GM19025 (cell line): ENCODE measurements at regions not wholly inside any gene's neighbourhood (a gene's known extent, or its start where the extent isn't known, plus 50 kb on each side); places are given as distances from the start of the nearest gene placed in this dataset.
"Not testable (repeated sequence)": the region's sequence is repeated elsewhere in the genome, so short reads cannot be mapped to it uniquely, and the experiment has no call there.

Experiments
- ATAC-seq: cut with Tn5 transposase; IDR thresholded peaks from one replicate; pipeline ENCODE4 v1.9.1; 2021; ENCODE audit warnings: mild to moderate bottlenecking, low read depth, moderate library complexity; ENCODE audit not compliant: unreplicated experiment

DNA sequence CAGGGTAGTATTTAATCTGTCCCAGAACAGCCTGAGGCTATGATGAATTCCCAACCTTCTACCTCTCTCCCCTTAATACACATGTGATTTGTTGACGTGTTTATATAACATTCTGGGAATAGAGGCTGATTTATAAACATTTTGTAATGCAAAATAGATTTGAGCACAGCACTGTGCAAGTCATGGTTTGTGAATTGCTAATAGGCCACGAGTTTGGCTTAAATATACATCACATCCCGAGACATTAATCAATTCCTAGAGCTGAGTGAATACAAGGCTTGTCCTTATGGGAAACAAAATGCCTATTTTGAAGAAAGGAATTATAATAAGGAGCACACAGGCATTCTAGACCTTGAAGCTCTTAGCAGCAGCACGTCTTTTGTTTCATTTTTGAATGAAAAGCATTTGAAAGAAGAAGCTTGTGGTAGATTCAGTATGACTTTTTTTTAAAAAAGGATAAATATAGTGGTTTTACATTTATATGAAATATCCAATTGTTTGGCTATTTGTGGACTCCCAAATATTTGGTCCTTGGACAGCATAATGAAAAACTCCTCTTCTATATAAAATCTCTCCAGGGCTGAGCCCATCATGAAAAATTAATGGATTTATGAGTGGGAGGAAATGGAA, 116.4 kb downstream of the SLC17A6 start:
- no peak for ATAC-seq

DNA sequence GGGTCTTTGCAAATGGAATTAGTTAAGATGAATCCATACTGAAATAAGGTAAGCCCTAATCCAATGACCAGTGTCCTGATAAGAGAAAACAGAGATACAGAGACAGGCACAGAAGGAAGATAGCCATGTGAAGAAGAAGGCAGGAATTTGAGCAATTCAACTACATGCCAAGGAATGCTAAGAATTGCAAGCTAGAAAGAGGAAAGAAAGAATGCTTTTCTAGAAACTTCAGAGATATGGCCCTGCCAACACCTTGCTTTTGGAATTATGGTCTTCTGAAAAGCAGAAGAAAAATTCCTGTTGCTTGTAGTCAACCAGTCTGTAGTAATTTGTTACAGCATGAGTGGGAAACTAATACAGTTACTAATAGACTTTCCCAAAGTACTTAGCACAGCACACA, 111.3 kb downstream of the SLC17A6 start:
- ATAC-seq: no peak

DNA sequence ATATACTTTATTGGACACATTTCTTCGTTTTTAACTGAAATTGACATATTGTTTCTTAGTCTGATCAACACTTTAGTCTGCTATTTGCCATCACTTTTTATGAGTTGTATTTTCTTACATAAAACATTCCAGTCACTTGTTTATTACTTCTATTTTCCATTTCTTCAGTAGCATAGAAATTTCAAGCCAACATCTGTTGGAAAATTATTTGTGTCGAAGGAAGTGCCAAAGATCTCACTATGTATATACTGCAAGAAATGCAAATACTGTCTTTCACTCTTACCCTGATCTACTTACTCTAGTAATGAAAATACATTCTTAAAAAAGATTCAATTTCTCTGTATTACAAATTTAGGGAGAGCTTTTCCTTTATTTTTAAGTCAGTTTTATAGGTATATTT, 105.9 kb downstream of the SLC17A6 start:
- ATAC-seq: no peak

DNA sequence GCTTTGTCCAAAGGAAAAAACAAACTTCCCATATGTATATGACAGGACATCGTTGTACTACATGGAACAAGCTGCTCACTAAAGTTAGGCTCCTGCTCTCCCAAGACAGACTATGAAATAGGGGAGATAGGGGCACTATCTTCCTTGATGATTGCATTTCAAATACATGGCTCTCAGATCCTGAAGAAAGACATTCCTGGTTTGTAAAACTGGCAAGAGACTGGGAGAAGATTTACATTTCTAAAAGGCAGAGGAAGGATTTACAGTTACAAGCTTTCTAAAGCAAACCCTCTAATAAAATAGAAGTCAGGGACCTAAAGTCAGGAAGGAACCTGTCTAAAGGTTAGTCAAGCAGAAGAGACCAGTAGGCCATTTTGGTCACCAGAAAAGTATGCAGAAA, 103.7 kb downstream of the SLC17A6 start:
- ATAC-seq: no peak

DNA sequence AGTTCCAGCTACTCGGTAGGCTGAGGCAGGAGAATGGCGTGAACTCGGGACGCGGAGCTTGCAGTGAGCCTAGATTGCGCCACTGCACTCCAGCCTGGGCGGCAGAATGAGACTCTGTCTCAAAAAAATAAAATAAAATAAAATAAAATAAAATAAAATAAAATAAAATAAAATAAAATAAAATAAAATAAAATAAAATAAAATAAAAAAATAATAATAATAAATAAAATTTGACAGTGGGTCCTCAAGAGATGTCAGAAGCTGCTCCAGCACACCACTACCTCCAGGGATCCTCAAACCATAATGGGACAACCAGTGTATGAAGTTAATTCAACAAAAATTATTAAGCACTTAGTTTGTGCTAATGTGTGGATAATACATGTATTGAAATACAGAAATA, 97.4 kb downstream of the SLC17A6 start:
- ATAC-seq: not testable (repeated sequence)

DNA sequence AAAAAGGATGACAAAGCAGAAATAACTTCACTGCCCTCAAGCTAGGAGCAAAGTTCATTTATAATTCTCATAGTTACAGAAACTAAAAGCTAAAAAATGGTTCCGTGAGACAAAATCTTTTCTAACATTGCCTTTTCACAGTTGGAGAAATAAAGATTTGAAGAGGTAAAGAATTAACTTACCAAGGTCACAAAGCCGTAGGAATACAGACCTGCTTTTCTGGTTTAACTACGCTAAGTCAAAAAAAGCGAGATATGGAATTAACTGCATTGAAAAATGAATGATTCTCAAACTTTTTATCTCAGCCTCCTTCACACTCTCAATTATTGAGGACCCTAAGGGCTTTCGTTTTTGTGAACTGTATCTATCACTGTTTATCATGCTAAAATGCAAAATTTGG, 95.3 kb downstream of the SLC17A6 start:
- ATAC-seq: no peak

DNA sequence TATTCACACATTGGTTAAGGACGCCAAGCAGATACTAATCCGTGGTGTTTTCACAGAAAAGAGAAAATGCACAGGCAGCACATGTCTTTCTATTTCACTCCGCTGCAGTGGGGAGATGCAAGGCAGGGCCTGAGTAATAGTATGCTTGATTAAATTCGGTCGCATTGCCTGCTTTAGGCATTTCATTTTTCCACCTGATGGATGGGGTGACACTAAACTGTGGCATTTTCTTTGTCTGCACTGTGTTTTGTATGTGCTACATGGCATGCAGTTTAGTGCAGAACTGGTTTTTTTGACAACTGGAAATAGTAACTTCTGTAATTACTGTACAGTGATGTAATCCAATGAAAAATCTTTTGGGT, 94.9 kb downstream of the SLC17A6 start:
- ATAC-seq: no peak

DNA sequence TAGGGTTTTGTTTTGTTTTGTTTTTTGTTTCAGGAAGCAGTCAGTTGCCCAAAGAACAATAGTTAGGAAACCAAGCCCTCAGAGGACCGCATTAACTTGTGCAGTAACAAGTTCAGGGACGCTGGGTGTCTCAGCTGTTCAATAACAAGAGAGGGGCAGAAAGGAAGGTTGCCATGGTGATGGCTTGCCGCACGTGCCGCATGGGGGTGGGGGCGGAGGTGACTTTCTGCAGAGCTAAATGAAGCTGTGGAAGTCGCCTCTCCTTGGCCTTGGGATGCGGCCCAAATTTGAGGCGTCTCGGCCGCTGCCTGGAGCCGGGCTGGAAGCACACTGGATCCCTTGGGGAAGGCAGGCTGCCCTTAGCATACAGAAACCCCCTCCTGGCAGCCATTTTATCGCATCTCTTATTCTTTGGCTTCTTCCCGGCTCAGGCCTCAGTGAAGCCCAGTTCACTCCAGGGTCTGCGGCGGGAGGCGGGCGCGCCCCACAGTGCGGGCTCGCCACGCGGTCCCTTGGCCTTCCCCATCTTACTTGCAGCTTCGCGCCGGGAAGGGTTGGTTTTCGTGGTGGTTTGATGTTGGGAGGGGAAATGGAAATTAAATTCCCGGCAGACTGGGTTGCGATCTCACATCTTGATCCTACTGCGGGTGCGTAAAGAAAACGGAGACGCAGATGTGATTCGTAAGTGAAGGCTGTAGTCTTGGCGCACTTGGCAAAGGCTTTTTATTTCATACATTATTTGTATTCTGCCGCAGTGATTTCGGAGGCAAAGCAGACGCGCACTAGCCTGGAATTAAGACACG, 94.3 kb downstream of the SLC17A6 start:
- ATAC-seq: no peak

DNA sequence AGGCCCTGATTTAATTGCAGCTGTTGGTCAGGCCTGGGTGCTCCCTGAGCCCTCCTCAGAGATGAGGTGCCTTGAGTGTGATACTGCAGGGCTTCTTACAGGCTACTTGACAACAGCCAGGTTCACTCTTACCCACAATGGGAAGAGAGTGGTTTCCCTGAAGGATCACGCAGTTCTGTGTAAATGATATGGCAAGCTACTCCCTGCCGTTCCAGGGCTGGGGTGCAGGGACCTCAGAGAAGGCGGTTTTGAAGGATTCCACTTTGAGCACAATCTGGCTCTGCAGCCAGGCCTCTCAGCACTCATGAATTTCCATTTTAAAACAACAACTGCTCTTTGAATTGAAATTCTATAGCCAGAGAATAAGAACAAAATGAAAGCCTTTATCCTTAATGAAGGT, 92.9 kb downstream of the SLC17A6 start:
- ATAC-seq: no peak

DNA sequence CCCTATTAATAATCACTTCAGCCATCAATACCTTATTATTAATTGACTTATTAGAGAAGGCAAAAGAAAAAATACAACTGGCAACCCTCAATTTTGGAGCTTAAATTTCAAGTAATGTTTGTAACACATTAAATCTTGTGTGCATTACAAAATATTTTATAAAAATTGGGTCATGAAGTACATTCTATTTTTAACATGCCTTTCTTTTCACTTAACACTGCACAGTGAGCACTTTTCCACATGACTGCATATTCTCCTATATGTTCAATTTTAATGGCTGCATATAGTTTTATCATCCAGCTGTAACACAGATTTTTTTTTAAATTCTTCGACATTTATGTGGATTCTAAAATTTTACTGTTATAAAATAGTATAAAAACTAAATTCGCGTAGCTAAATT, 92.5 kb downstream of the SLC17A6 start:
- ATAC-seq: no peak

DNA sequence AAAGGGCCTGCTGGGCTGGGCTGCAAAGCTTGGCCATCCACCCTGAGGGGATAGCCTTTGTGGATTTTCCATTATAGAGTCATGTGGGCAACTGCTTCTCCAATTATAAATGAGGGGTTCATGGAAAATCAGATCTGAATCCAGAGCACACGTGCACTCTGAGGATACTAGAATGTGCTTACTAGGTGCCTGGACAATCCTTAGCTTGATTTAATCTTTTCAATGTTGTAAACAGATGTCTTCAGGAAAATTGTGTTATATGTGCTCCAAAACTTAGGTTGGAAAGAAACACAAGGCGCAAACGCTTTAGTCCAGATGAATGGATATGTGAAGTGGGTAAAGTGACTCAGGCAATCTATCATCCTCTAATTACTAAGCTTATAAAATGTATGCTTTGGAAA, 92.0 kb downstream of the SLC17A6 start:
- no peak for ATAC-seq
